ENCODE measurements at regions not wholly inside any gene's neighbourhood (a gene's known extent, or its start where the extent isn't known, plus 50 kb on each side); places are given as distances from the start of the nearest gene placed in this dataset.

- TF ChIP-seq, protein P1, sequence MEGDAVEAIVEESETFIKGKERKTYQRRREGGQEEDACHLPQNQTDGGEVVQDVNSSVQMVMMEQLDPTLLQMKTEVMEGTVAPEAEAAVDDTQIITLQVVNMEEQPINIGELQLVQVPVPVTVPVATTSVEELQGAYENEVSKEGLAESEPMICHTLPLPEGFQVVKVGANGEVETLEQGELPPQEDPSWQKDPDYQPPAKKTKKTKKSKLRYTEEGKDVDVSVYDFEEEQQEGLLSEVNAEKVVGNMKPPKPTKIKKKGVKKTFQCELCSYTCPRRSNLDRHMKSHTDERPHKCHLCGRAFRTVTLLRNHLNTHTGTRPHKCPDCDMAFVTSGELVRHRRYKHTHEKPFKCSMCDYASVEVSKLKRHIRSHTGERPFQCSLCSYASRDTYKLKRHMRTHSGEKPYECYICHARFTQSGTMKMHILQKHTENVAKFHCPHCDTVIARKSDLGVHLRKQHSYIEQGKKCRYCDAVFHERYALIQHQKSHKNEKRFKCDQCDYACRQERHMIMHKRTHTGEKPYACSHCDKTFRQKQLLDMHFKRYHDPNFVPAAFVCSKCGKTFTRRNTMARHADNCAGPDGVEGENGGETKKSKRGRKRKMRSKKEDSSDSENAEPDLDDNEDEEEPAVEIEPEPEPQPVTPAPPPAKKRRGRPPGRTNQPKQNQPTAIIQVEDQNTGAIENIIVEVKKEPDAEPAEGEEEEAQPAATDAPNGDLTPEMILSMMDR (IDR thresholded peaks at IDR 0.05 in 2 of 3, conservative IDR thresholded peaks at IDR 0.05 in 1 of 3; ENCODE audit: control insufficient read depth in 2 of 3, extremely low read depth in 1 of 3, insufficient read depth in 1 of 3, low read depth in 3 of 3, low read length in 3 of 3) = no peak
- TF ChIP-seq SIN3A (IDR thresholded peaks at IDR 0.05; ENCODE audit: low read depth, low read length) = no peak
- TF ChIP-seq SPI1 (IDR thresholded peaks at IDR 0.05; ENCODE audit: borderline replicate concordance, insufficient read depth, low read depth, low read length) = no peak
- TF ChIP-seq CHD4 (IDR thresholded peaks at IDR 0.05) = no peak
- no peak for TF ChIP-seq USF1 (IDR thresholded peaks at IDR 0.05; ENCODE audit: borderline replicate concordance, extremely low read length, insufficient read depth, low read depth, low read length)
- no peak for TF ChIP-seq FOXM1 (IDR thresholded peaks at IDR 0.05; ENCODE audit: low read depth, low read length)
- no peak for TF ChIP-seq RAD51 (IDR thresholded peaks at IDR 0.05)
- TF ChIP-seq MXI1 (IDR thresholded peaks at IDR 0.05; ENCODE audit: low read depth, low read length) = no peak
- TF ChIP-seq ATF7 (IDR thresholded peaks at IDR 0.05; ENCODE audit: low read depth) = no peak
These were observed 1029.7 kb upstream of the TENM3 start for GRCh38 chr4:181213551-181213950.

Measured in GM12878 (cell line).